ENCODE measurements at regions not wholly inside any gene's neighbourhood (a gene's known extent, or its start where the extent isn't known, plus 50 kb on each side); places are given as distances from the start of the nearest gene placed in this dataset.

DNA sequence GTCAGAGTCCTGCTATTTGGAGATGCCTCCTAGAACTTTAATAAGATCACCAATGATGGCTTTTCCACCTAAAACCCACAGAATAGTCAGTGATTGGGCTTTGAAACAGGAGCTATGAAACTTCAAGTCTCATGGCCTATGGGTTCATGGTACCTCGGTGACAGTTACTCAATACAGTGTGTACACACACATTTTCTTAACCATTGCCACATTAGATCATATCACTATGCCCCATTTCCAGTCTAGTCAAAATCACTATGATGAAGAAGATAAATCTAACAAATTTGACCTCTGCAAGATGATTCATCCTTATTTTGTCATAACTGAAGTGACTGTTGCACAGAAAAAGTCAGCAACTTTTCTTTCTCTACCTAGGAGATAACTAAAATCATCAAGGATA is 86.8 kb upstream of the OR13F1 start:
- no peaks in the 10 kb centered on the region for H3K27me3 ChIP-seq (ENCODE audit: control insufficient read depth, insufficient read depth, low read length)
- DNase-seq (ENCODE audit: low read depth, low spot score) (no peak), ATAC-seq (no peak)
- H3K9me3 ChIP-seq (ENCODE audit: control insufficient read depth, insufficient read depth, low read depth, low read length): no peaks in the 10 kb centered on the region
- H3K36me3 ChIP-seq (ENCODE audit: control insufficient read depth, insufficient read depth, low read length): no peaks in the 10 kb centered on the region
- no peaks in the 10 kb centered on the region for H3K4me1 ChIP-seq (ENCODE audit: control insufficient read depth, insufficient read depth, low read length)
- POLR2A ChIA-PET: no interaction called here
- intact Hi-C loops (cut with micrococcal nuclease; ENCODE audit: unreplicated experiment): no loop called here
- CTCF ChIA-PET: no interaction called here
- in situ Hi-C loops (cut with HindIII; ENCODE audit: low pct_unique_long_range_greater_than_20kb, low sequenced_read_pairs): no loop called here
- BruUV-seq (replicated peaks): no TSS peak
- no peak overlapping the region for H3K27ac ChIP-seq (ENCODE audit: low read length)
- no peak overlapping the region for H3K4me3 ChIP-seq (ENCODE audit: low read depth in 2 of 2, low read length in 2 of 2)
- no peak for TF ChIP-seq POLR2AphosphoS5 (IDR thresholded peaks at IDR 0.05; ENCODE audit: low read depth, low read length)
- TF ChIP-seq, protein P1, sequence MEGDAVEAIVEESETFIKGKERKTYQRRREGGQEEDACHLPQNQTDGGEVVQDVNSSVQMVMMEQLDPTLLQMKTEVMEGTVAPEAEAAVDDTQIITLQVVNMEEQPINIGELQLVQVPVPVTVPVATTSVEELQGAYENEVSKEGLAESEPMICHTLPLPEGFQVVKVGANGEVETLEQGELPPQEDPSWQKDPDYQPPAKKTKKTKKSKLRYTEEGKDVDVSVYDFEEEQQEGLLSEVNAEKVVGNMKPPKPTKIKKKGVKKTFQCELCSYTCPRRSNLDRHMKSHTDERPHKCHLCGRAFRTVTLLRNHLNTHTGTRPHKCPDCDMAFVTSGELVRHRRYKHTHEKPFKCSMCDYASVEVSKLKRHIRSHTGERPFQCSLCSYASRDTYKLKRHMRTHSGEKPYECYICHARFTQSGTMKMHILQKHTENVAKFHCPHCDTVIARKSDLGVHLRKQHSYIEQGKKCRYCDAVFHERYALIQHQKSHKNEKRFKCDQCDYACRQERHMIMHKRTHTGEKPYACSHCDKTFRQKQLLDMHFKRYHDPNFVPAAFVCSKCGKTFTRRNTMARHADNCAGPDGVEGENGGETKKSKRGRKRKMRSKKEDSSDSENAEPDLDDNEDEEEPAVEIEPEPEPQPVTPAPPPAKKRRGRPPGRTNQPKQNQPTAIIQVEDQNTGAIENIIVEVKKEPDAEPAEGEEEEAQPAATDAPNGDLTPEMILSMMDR (IDR thresholded peaks at IDR 0.05): no peak
- no peak for TF ChIP-seq TCF7L2 (IDR thresholded peaks at IDR 0.05; ENCODE audit: low read depth, low read length)
- TF ChIP-seq, protein P2, sequence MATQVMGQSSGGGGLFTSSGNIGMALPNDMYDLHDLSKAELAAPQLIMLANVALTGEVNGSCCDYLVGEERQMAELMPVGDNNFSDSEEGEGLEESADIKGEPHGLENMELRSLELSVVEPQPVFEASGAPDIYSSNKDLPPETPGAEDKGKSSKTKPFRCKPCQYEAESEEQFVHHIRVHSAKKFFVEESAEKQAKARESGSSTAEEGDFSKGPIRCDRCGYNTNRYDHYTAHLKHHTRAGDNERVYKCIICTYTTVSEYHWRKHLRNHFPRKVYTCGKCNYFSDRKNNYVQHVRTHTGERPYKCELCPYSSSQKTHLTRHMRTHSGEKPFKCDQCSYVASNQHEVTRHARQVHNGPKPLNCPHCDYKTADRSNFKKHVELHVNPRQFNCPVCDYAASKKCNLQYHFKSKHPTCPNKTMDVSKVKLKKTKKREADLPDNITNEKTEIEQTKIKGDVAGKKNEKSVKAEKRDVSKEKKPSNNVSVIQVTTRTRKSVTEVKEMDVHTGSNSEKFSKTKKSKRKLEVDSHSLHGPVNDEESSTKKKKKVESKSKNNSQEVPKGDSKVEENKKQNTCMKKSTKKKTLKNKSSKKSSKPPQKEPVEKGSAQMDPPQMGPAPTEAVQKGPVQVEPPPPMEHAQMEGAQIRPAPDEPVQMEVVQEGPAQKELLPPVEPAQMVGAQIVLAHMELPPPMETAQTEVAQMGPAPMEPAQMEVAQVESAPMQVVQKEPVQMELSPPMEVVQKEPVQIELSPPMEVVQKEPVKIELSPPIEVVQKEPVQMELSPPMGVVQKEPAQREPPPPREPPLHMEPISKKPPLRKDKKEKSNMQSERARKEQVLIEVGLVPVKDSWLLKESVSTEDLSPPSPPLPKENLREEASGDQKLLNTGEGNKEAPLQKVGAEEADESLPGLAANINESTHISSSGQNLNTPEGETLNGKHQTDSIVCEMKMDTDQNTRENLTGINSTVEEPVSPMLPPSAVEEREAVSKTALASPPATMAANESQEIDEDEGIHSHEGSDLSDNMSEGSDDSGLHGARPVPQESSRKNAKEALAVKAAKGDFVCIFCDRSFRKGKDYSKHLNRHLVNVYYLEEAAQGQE (IDR thresholded peaks at IDR 0.05; ENCODE audit: insufficient read depth in 1 of 2, low read depth in 2 of 2, low read length in 1 of 2): no peak

DNA sequence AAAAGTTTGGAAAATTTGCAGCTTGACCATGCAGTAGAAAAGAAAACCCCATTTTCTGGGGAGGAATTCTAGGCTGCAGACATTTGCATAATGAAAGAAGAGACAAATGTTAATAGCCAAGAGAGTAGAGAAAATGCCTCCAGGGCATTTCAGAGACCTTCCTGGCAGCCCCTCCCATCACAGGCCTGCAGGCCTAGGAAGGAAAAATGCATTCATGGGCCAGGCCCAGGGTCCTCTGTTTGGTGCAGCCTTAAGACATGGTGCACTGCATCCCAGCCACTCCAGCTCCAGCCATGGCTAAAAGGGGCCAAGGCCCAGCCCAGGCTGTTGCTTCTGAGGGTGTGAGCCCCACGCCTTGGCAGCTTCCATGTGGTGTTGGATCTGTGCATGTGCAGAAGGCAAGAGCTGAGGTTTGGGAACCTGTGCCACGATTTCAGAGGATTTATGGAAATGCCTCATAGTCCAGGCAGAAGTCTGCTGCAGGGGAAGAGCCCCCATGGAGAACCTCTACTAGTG is 75.0 kb upstream of the OR13F1 start:
- CTCF ChIA-PET: no interaction called here
- DNase-seq (ENCODE audit: low read depth, low spot score): no peak
- TF ChIP-seq TCF7L2 (IDR thresholded peaks at IDR 0.05; ENCODE audit: low read depth, low read length): no peak
- TF ChIP-seq, protein P2 (IDR thresholded peaks at IDR 0.05; ENCODE audit: insufficient read depth in 1 of 2, low read depth in 2 of 2, low read length in 1 of 2): no peak
- TF ChIP-seq, protein P1 (IDR thresholded peaks at IDR 0.05): no peak
- no peak for TF ChIP-seq POLR2AphosphoS5 (IDR thresholded peaks at IDR 0.05; ENCODE audit: low read depth, low read length)
- no peak for TF ChIP-seq SIN3A (IDR thresholded peaks at IDR 0.05; ENCODE audit: borderline replicate concordance, insufficient read depth, low read depth, low read length)
- Histone ChIP-seq H3K27ac (ENCODE audit: low read length) (no peak overlapping the region), H3K4me1 (ENCODE audit: control insufficient read depth, insufficient read depth, low read length) (no peaks in the 10 kb centered on the region), H3K27me3 (ENCODE audit: control insufficient read depth, insufficient read depth, low read length) (no peaks in the 10 kb centered on the region), H3K4me3 (ENCODE audit: low read depth in 2 of 2, low read length in 2 of 2) (no peak overlapping the region), H3K9me3 (ENCODE audit: control insufficient read depth, insufficient read depth, low read depth, low read length) (no peaks in the 10 kb centered on the region), H3K36me3 (ENCODE audit: control insufficient read depth, insufficient read depth, low read length) (no peaks in the 10 kb centered on the region)
- in situ Hi-C loops (cut with HindIII; ENCODE audit: low pct_unique_long_range_greater_than_20kb, low sequenced_read_pairs): no loop called here
- ATAC-seq: no peak
- intact Hi-C loops (cut with micrococcal nuclease; ENCODE audit: unreplicated experiment): no loop called here
- BruUV-seq (replicated peaks): no TSS peak
- POLR2A ChIA-PET: no interaction called here

Measured in Panc1 (cell line).